ENCODE measurements at regions not wholly inside any gene's neighbourhood (a gene's known extent, or its start where the extent isn't known, plus 50 kb on each side); places are given as distances from the start of the nearest gene placed in this dataset.

GRCh38 chr10:20978617-20979016 lies 81.5 kb upstream of the NEBL start:
- no peak for DNase-seq (ENCODE audit: low read depth)

- DNase-seq (ENCODE audit: low read depth), result no peak
These were observed 80.2 kb upstream of the NEBL start for GRCh38 chr10:20977300-20977699.

GRCh38 chr10:20976891-20977290 lies 79.8 kb upstream of the NEBL start:
- no peak for DNase-seq (ENCODE audit: low read depth)

GRCh38 chr10:20976390-20976789 lies 79.3 kb upstream of the NEBL start:
- DNase-seq (ENCODE audit: low read depth), result no peak

- no peak for DNase-seq (ENCODE audit: low read depth)
These were observed 78.1 kb upstream of the NEBL start for GRCh38 chr10:20975236-20975635.

GRCh38 chr10:20972925-20973324 lies 75.8 kb upstream of the NEBL start:
- no peak for DNase-seq (ENCODE audit: low read depth)

- no peak for DNase-seq (ENCODE audit: low read depth)
These were observed 74.8 kb upstream of the NEBL start for GRCh38 chr10:20971901-20972300.

- DNase-seq (ENCODE audit: low read depth), result no peak
These were observed 73.6 kb upstream of the NEBL start for GRCh38 chr10:20970708-20971107.

GRCh38 chr10:20970044-20970443 lies 72.9 kb upstream of the NEBL start:
- peak; percentile 46 for DNase-seq (ENCODE audit: low read depth)

GRCh38 chr10:20966426-20966825 lies 69.3 kb upstream of the NEBL start:
- no peak for DNase-seq (ENCODE audit: low read depth)

- DNase-seq (ENCODE audit: low read depth), result no peak
These were observed 66.8 kb upstream of the NEBL start for GRCh38 chr10:20963721-20964595.

GRCh38 chr10:20963056-20963455 lies 65.9 kb upstream of the NEBL start:
- DNase-seq (ENCODE audit: low read depth), result no peak

- no peak for DNase-seq (ENCODE audit: low read depth)
These were observed 65.1 kb upstream of the NEBL start for GRCh38 chr10:20962165-20962564.

- no peak for DNase-seq (ENCODE audit: low read depth)
These were observed 62.1 kb upstream of the NEBL start for GRCh38 chr10:20959242-20959641.

- DNase-seq (ENCODE audit: low read depth), result no peak
These were observed 61.7 kb upstream of the NEBL start for GRCh38 chr10:20958764-20959163.

- no peak for DNase-seq (ENCODE audit: low read depth)
These were observed 61.1 kb upstream of the NEBL start for GRCh38 chr10:20958225-20958624.

- DNase-seq (ENCODE audit: low read depth), result no peak
These were observed 60.6 kb upstream of the NEBL start for GRCh38 chr10:20957744-20958143.

- no peak for DNase-seq (ENCODE audit: low read depth)
These were observed 59.7 kb upstream of the NEBL start for GRCh38 chr10:20956843-20957242.

GRCh38 chr10:20955355-20955893 lies 58.3 kb upstream of the NEBL start:
- no peak for DNase-seq (ENCODE audit: low read depth)

GRCh38 chr10:20954519-20954918 lies 57.4 kb upstream of the NEBL start:
- no peak for DNase-seq (ENCODE audit: low read depth)

GRCh38 chr10:20953120-20953519 lies 56.0 kb upstream of the NEBL start:
- DNase-seq (ENCODE audit: low read depth), result no peak

GRCh38 chr10:20949967-20950366 lies 52.9 kb upstream of the NEBL start:
- DNase-seq (ENCODE audit: low read depth), result no peak

GRCh38 chr10:20948686-20949327 lies 51.7 kb upstream of the NEBL start:
- DNase-seq (ENCODE audit: low read depth), result no peak

All from non-pigmented ciliary epithelial cell (primary cell).